ENCODE measurements at regions not wholly inside any gene's neighbourhood (a gene's known extent, or its start where the extent isn't known, plus 50 kb on each side); places are given as distances from the start of the nearest gene placed in this dataset.

GRCh38 chr22:26957176-26957575 lies 299.8 kb downstream of the MIAT start:
- FAIRE-seq (no peak), DNase-seq (ENCODE audit: insufficient read length, low spot score) (no peak)
- TF ChIP-seq CTCF (IDR thresholded peaks at IDR 0.05; ENCODE audit: insufficient read depth, missing control alignments) = no peak

DNA sequence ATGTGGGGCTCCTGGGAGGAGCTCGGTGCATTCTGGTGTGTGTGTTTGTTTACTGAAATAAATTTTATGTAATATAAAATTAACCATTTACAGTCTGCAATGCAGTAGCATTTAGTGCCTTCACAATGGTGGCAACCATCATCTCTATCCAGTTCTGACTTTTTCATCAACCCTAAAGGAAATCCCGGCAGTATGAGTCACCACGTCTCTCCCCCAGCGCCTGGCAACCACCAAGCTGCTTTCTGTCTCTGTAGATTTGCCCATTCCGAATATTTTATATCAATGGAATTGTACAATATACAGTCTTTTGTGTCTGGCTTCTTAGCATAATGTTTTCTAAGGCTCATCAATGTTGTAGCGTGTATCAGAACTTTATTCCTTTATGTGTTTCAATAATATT lies 300.5 kb downstream of the MIAT start:
- TF ChIP-seq CTCF (IDR thresholded peaks at IDR 0.05; ENCODE audit: insufficient read depth, missing control alignments) = no peak
- DNase-seq (ENCODE audit: insufficient read length, low spot score) (no peak), FAIRE-seq (no peak)

- no peak for TF ChIP-seq CTCF (IDR thresholded peaks at IDR 0.05; ENCODE audit: insufficient read depth, missing control alignments)
- DNase-seq (ENCODE audit: insufficient read length, low spot score) (no peak), FAIRE-seq (no peak)
Measured at GRCh38 chr22:26958378-26958777, 301.0 kb downstream of the MIAT start.

DNA sequence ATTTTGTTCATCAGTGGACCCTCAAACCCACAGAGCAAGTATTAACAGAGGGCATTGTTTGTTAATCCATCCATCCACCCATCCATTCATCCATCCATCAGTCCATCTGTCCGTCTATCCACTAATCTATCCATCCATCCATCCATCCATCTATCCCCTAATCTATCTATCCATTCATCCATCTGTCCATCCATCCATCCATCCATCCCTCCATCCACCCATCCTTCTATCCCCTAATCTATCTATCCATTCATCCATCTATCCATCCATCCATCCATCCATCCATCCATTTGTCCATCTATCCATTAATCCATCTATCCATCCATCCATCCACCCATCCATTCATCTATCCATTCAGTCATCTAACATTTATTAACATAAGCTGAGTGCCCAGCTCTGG lies 307.3 kb downstream of the MIAT start:
- DNase-seq (ENCODE audit: insufficient read length, low spot score) (no peak), FAIRE-seq (no peak)
- no peak for TF ChIP-seq CTCF (IDR thresholded peaks at IDR 0.05; ENCODE audit: insufficient read depth, missing control alignments)

DNA sequence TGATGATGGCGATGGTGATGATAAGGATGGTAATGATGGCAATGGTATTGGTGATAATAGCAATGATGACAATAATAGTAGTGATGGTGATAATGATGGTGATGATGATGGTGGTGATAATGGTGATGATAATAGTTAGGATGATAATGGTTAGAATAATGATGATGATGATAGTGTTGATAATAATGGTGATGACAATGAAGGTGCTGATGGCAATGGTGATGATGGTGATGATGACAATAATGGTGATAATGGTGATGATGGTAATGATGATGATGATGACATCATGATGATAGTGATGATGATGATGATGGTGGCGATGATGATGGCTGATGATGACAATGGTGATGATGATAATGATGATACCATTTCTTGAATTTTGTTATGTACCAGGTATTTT lies 309.9 kb downstream of the MIAT start:
- no peak for FAIRE-seq
- no peak for DNase-seq (ENCODE audit: insufficient read length, low spot score)
- TF ChIP-seq CTCF (IDR thresholded peaks at IDR 0.05; ENCODE audit: insufficient read depth, missing control alignments) = no peak

DNA sequence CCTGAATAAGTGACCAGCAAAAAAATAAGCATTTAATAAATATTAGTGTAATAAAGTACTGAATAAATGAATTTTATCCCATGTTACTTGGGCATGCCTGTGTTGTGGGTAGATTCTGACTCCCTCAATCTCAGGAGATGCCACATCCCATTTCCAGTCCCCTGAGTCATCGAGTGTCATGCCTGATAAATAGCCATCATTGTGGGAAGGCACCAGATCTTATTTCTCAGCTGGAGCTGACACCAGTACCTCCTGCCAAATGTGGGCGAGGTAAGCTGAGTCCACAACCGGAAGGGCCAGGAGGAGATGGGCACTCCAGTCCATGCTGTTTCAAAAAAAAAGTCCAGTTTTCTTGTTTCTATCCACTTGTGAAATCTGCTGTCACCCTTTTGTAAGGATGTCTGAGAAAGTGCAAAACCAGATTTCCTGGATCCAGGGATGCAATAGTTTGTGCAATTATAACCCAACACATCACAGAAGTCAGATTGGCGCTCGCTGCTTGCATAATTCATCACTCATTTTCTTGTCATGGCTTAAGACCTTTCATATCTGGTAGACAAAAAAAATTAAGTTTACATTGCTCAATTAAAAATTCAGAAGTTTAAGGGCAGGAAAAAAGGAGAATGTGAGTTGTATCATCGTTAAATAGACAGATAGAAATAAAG lies 311.6 kb downstream of the MIAT start:
- FAIRE-seq (no peak), DNase-seq (ENCODE audit: insufficient read length, low spot score) (no peak)
- TF ChIP-seq CTCF (IDR thresholded peaks at IDR 0.05; ENCODE audit: insufficient read depth, missing control alignments) = no peak

DNA sequence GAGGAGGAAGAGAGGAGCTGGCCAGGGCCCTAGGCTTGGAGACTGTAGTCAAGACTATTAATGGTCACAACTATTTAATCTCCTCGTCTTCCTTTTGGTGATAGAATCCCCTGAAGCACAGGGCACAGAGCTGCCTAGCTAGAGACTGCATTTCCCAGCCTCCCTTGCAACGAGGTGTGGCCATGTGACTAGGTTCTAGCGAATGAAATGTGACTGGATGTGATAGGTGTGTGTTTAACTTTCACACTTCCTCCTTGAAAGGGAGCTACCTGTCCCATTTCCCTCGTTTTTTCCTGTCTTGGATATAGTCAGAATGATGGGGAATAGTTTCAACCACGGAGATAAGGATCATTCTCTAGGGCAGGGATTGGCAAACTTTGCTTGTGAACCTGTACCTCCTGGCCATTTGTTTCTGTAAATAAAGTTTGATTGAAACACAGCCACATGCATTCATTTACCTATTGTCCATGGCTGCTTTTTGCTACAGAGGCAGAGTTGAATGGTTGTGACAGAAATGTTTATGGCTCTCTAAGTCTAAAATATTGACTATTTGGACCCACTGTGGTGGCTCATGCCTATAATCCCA lies 313.5 kb downstream of the MIAT start:
- FAIRE-seq (no peak), DNase-seq (ENCODE audit: insufficient read length, low spot score) (no peak)
- no peak for TF ChIP-seq CTCF (IDR thresholded peaks at IDR 0.05; ENCODE audit: insufficient read depth, missing control alignments)

All from D721Med (cell line).